Type B pancreatic cell (in vitro differentiated cells): ENCODE measurements at regions not wholly inside any gene's neighbourhood (a gene's known extent, or its start where the extent isn't known, plus 50 kb on each side); places are given as distances from the start of the nearest gene placed in this dataset.

ENCODE experiments used
- DNase-seq: peaks from one replicate; pipeline ENCODE4 v3.0.0; 2021; ENCODE audit warnings: mixed read lengths; ENCODE audit not compliant: unreplicated experiment; ENCODE audit errors: extremely low spot score
- H3K27ac Mint-ChIP-seq: 2 replicates; pipeline ENCODE4 v1.8.0; 2021; ENCODE audit warnings: mild to moderate bottlenecking, mixed read lengths
- H3K27me3 Mint-ChIP-seq: 2 replicates; pipeline ENCODE4 v1.8.0; 2021; ENCODE audit warnings: mixed read lengths
- H3K36me3 Mint-ChIP-seq: 2 replicates; pipeline ENCODE4 v1.8.0; 2021; ENCODE audit warnings: mixed read lengths
- H3K4me1 Mint-ChIP-seq: one replicate; pipeline ENCODE4 v1.8.0; 2021; ENCODE audit warnings: mixed read lengths; ENCODE audit not compliant: unreplicated experiment
- H3K4me3 Mint-ChIP-seq: 2 replicates; pipeline ENCODE4 v1.8.0; 2021; ENCODE audit warnings: mild to moderate bottlenecking, mixed read lengths
- H3K9me3 Mint-ChIP-seq: 2 replicates; pipeline ENCODE4 v1.8.0; 2021; ENCODE audit warnings: mixed read lengths
- TF ChIP-seq, protein P1 (sequence below): fragments of 200-600 bp; sonication (generic); conservative IDR thresholded peaks from 2 replicates; pipeline ENCODE4 v1.5.0; 2021; ENCODE audit warnings: antibody characterized with exemption, mild to moderate bottlenecking

DNA sequence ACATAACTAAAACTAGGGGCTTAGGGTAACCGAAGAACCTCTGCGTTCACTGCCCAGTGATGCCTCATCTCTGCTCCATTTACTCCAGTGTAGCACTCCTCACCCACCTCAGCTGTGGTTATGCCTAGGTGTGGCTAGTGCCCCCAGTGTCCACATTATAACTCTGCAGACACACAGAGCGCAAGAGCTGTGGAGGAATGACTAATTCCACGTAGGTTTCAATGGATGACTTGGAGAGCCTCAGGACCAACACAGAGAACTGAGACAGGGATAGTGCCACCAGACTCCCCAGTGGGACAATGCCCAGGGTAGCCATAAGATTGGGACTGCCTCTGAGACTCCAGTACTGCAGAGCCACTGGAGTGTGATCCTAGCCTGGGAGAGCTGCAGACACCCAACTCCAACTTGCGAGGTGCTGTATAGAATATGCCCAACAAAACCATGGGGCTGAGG lies 542.4 kb upstream of the DIPK2B start:
- Mint-ChIP-seq H3K9me3 (peaks cover 5% of the 10 kb centered on the region), H3K4me3 (no peak overlapping the region), H3K4me1 (no peaks in the 10 kb centered on the region), H3K27ac (no peak overlapping the region), H3K27me3 (no peaks in the 10 kb centered on the region), H3K36me3 (peaks cover 10% of the 10 kb centered on the region)
- TF ChIP-seq, protein P1, sequence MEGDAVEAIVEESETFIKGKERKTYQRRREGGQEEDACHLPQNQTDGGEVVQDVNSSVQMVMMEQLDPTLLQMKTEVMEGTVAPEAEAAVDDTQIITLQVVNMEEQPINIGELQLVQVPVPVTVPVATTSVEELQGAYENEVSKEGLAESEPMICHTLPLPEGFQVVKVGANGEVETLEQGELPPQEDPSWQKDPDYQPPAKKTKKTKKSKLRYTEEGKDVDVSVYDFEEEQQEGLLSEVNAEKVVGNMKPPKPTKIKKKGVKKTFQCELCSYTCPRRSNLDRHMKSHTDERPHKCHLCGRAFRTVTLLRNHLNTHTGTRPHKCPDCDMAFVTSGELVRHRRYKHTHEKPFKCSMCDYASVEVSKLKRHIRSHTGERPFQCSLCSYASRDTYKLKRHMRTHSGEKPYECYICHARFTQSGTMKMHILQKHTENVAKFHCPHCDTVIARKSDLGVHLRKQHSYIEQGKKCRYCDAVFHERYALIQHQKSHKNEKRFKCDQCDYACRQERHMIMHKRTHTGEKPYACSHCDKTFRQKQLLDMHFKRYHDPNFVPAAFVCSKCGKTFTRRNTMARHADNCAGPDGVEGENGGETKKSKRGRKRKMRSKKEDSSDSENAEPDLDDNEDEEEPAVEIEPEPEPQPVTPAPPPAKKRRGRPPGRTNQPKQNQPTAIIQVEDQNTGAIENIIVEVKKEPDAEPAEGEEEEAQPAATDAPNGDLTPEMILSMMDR = no peak
- DNase-seq = no peak

DNA sequence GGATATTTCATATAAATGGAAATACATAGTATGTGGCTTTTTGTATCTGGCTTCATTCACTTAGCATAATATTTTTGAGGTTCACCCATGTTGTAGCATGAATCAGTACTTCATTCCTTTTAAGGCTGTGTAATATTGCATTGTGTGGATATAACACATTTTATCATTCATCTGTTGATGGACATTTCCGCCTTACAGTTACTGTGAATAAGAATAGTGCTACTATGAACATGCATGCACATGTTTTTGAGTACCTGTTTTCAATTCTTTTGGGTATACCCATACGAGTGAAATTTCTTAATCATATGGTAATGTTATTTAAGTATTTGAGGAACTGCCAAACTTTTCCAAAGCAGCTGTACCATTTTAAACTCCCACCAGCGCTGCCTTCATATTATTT lies 539.6 kb upstream of the DIPK2B start:
- Mint-ChIP-seq H3K4me3 (no peak overlapping the region), H3K36me3 (peaks cover 4% of the 10 kb centered on the region), H3K27me3 (no peaks in the 10 kb centered on the region), H3K4me1 (no peaks in the 10 kb centered on the region), H3K27ac (no peak overlapping the region), H3K9me3 (no peaks in the 10 kb centered on the region)
- TF ChIP-seq, protein P1 = no peak
- DNase-seq = no peak

DNA sequence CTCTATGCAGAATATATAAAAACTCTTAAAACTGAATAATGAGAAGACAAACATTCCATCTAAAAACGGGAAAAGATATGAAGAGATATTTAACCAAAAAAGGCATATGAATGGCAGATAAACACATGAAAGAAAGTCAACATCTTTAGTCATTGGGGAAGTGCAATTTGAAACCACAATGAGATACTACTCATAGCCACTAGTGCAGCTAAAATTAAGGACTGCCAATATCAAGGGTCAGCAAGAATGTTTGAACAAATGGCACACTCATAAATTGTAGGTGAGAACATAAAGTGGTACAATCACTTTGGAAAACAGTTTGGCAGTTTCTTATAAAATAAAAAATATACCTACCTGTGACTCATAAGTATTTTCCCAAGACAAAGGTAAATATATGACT lies 534.9 kb upstream of the DIPK2B start:
- Mint-ChIP-seq H3K27ac (no peak overlapping the region), H3K36me3 (no peaks in the 10 kb centered on the region), H3K4me1 (no peaks in the 10 kb centered on the region), H3K9me3 (peaks cover 7% of the 10 kb centered on the region), H3K4me3 (no peak overlapping the region), H3K27me3 (no peaks in the 10 kb centered on the region)
- TF ChIP-seq, protein P1 = no peak
- no peak for DNase-seq

DNA sequence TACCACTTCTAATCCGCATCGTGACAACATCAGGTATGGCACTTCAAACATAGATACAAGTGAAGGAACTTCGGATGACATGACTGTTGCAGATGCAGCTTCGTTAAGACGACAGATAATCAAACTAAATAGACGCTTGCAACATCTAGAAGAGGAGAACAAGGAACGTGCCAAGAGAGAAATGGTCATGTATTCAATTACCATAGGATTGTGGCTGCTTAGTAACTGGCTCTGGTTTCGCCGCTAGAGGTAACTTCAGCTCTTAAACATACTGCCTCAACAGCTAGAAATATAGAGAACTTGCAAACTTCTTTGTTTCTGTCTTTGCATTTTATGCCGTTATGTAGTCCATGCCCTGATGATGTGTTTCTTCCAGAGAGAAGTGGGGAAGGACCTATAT lies 530.8 kb upstream of the DIPK2B start:
- H3K36me3 Mint-ChIP-seq = no peaks in the 10 kb centered on the region
- peaks cover 7% of the 10 kb centered on the region for H3K9me3 Mint-ChIP-seq
- TF ChIP-seq, protein P1 = no peak
- no peak for DNase-seq
- no peaks in the 10 kb centered on the region for H3K27me3 Mint-ChIP-seq
- no peak overlapping the region for H3K4me3 Mint-ChIP-seq
- H3K4me1 Mint-ChIP-seq = no peaks in the 10 kb centered on the region
- no peak overlapping the region for H3K27ac Mint-ChIP-seq

DNA sequence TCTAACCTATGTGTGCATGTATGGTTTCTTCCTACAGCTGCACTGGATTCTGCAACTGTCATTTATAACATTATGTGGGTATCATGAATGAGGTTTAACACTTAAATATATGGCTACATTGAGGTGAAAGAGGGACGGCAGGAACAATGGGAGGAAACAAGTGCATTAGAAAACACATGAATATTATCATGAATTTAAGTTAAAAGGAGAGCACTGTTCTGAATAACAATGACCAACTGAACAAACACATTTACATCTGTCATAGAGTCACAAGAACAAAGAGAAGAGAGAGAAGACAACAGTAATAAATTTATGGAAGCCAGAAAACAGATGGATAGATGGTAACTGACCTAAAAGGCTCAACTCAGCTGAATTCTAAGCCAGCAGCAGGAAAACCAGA lies 527.1 kb upstream of the DIPK2B start:
- H3K4me3 Mint-ChIP-seq = no peak overlapping the region
- no peak for DNase-seq
- H3K36me3 Mint-ChIP-seq = no peaks in the 10 kb centered on the region
- H3K4me1 Mint-ChIP-seq = no peaks in the 10 kb centered on the region
- H3K27me3 Mint-ChIP-seq = no peaks in the 10 kb centered on the region
- TF ChIP-seq, protein P1 = no peak
- no peaks in the 10 kb centered on the region for H3K9me3 Mint-ChIP-seq
- H3K27ac Mint-ChIP-seq = no peak overlapping the region

DNA sequence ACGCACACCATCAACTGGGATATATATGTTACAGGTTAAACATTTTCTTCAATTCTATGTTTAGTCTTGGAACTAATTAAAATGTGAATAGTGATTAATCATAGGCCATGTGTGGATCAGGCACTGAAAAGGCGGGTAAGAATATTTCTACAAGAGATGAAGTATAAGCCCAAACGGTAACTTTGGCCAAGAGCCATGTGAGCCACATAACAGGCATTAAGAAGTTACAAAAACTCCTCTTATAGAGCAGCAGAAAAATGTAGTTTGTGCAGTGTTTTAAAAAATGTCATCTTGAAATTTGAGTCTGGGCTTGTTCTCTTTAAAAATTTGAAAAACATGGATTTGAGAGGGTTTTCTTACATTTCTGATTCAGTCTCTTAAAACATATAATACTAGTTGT lies 521.8 kb upstream of the DIPK2B start:
- TF ChIP-seq, protein P1 = no peak
- no peak overlapping the region for H3K27ac Mint-ChIP-seq
- H3K9me3 Mint-ChIP-seq = no peaks in the 10 kb centered on the region
- no peak for DNase-seq
- H3K4me3 Mint-ChIP-seq = no peak overlapping the region
- H3K36me3 Mint-ChIP-seq = no peaks in the 10 kb centered on the region
- H3K4me1 Mint-ChIP-seq = no peaks in the 10 kb centered on the region
- no peaks in the 10 kb centered on the region for H3K27me3 Mint-ChIP-seq
